Mammary epithelial cell (primary cell): ENCODE measurements at regions not wholly inside any gene's neighbourhood (a gene's known extent, or its start where the extent isn't known, plus 50 kb on each side); places are given as distances from the start of the nearest gene placed in this dataset.

Experiments used
- CTCF ChIP-seq, 2 donors: IDR thresholded peaks in 1 of 2; conservative IDR thresholded peaks in 1 of 2; 2 replicates each; pipeline ENCODE4 v1.5.1; 2011 to 2012; ENCODE audit warnings: inconsistent platforms in 2 of 2, low read length in 2 of 2, mild to moderate bottlenecking in 2 of 2, control low read depth in 1 of 2, low read depth in 1 of 2; ENCODE audit not compliant: insufficient read depth in 1 of 2; ENCODE audit errors: extremely low read depth in 1 of 2
- EZH2 ChIP-seq: IDR thresholded peaks from 2 replicates; pipeline ENCODE4 v1.6.1; 2012; ENCODE audit warnings: low read length, inconsistent platforms, borderline replicate concordance

GRCh38 chr10:42943025-42943818, 133.6 kb upstream of the RET start:
- TF ChIP-seq CTCF (conservative IDR thresholded peaks at IDR 0.05 in 1 of 2, IDR thresholded peaks at IDR 0.05 in 1 of 2; ENCODE audit: extremely low read depth in 1 of 2, insufficient read depth in 1 of 2, low read depth in 1 of 2, low read length in 2 of 2) (no peak), EZH2 (no peak)
